Neural cell (in vitro differentiated cells): ENCODE measurements at regions not wholly inside any gene's neighbourhood (a gene's known extent, or its start where the extent isn't known, plus 50 kb on each side); places are given as distances from the start of the nearest gene placed in this dataset.

Source experiments
- H2AFZ ChIP-seq: fragments of 200-600, 300-800 bp; sonication (generic), shearing (Covaris generic); 2 replicates; pipeline ENCODE4 v1.6.0; 2014; ENCODE audit warnings: low read depth, mild to moderate bottlenecking, antibody characterized with exemption, low read length, moderate library complexity
- H3F3A ChIP-seq: fragments of 200-600 bp; shearing (Covaris generic); 2 replicates; pipeline ENCODE4 v1.6.1; 2016; ENCODE audit warnings: mild to moderate bottlenecking, moderate library complexity, mixed read lengths, antibody characterized with exemption, low read length; ENCODE audit not compliant: insufficient read depth, poor library complexity, severe bottlenecking
- H3K27ac ChIP-seq: fragments of 200-600, 300-800 bp; sonication (generic), shearing (Covaris generic); 2 replicates; pipeline ENCODE4 v1.5.1; 2014; ENCODE audit warnings: mild to moderate bottlenecking, low read length, moderate library complexity
- H3K27me3 ChIP-seq: fragments of 300-800, 200-600 bp; sonication (generic), shearing (Covaris generic); 2 replicates; pipeline ENCODE4 v1.6.0; 2014; ENCODE audit warnings: mild to moderate bottlenecking, low read depth, low read length, moderate library complexity; ENCODE audit not compliant: insufficient read depth
- H3K36me3 ChIP-seq: fragments of 300-800, 200-600 bp; sonication (generic), shearing (Covaris generic); 2 replicates; pipeline ENCODE4 v1.5.1; 2014; ENCODE audit warnings: mild to moderate bottlenecking, antibody characterized with exemption, low read length, moderate library complexity; ENCODE audit not compliant: insufficient read depth
- H3K4me2 ChIP-seq: fragments of 300-800, 200-600 bp; sonication (generic), shearing (Covaris generic); 2 replicates; pipeline ENCODE4 v1.6.0; 2014; ENCODE audit warnings: mild to moderate bottlenecking, low read length
- H3K4me3 ChIP-seq: fragments of 300-800, 200-600 bp; sonication (generic), shearing (Covaris generic); 2 replicates; pipeline ENCODE4 v1.5.1; 2014; ENCODE audit warnings: mild to moderate bottlenecking, low read length, moderate library complexity
- H3K79me2 ChIP-seq: fragments of 200-600 bp; shearing (Covaris generic); replicated peaks from 2 replicates; pipeline ENCODE4 v1.6.0; 2014; ENCODE audit warnings: mild to moderate bottlenecking, low read length, moderate library complexity; ENCODE audit not compliant: insufficient read depth
- H3K9ac ChIP-seq: fragments of 300-800, 200-600 bp; sonication (generic), shearing (Covaris generic); 2 replicates; pipeline ENCODE4 v1.6.1; 2016; ENCODE audit warnings: mild to moderate bottlenecking, low read length, mixed read lengths
- H3K9me2 ChIP-seq: fragments of 200-600 bp; shearing (Covaris generic); 2 replicates; pipeline ENCODE4 v1.6.1; 2016; ENCODE audit warnings: mild to moderate bottlenecking, low read length, mixed read lengths; ENCODE audit not compliant: insufficient read depth
- H3K9me3 ChIP-seq: fragments of 200-600, 300-800 bp; sonication (generic), shearing (Covaris generic); 2 replicates; pipeline ENCODE4 v1.6.1; 2016; ENCODE audit warnings: mild to moderate bottlenecking, mixed run types, low read length, moderate library complexity, mixed read lengths
- H4K20me1 ChIP-seq: fragments of 200-600 bp; shearing (Covaris generic); 2 replicates; pipeline ENCODE4 v1.6.1; 2016; ENCODE audit warnings: mild to moderate bottlenecking, mixed run types; ENCODE audit not compliant: insufficient read depth
- CTCF ChIP-seq: fragments of 450-650 bp; IDR thresholded peaks from 2 replicates; pipeline ENCODE4 v1.5.1; 2014; ENCODE audit warnings: antibody characterized with exemption, mild to moderate bottlenecking, moderate library complexity; ENCODE audit not compliant: poor library complexity, severe bottlenecking
- EP300 ChIP-seq: fragments of 450-650 bp; conservative IDR thresholded peaks from 2 replicates; pipeline ENCODE4 v1.6.1; 2014; ENCODE audit warnings: antibody characterized with exemption, mild to moderate bottlenecking, moderate library complexity; ENCODE audit not compliant: poor library complexity, severe bottlenecking
- EZH2 ChIP-seq: fragments of 200-600, 300-800 bp; shearing (Covaris generic), sonication (generic); IDR thresholded peaks from 2 replicates; pipeline ENCODE4 v1.6.1; 2014; ENCODE audit warnings: antibody characterized with exemption, low read length, borderline replicate concordance, mild to moderate bottlenecking; ENCODE audit not compliant: insufficient read depth, poor library complexity, severe bottlenecking
- MXI1 ChIP-seq: fragments of 450-650 bp; conservative IDR thresholded peaks from 2 replicates; pipeline ENCODE4 v1.6.1; 2014; ENCODE audit warnings: antibody characterized with exemption, mild to moderate bottlenecking; ENCODE audit not compliant: poor library complexity, severe bottlenecking
- POLR2AphosphoS5 ChIP-seq: IDR thresholded peaks from 2 replicates; pipeline ENCODE4 v1.6.1; 2012
- RAD21 ChIP-seq: fragments of 450-650 bp; conservative IDR thresholded peaks from 2 replicates; pipeline ENCODE4 v1.6.1; 2014; ENCODE audit warnings: antibody characterized with exemption, mild to moderate bottlenecking, moderate library complexity
- REST ChIP-seq: IDR thresholded peaks from 2 replicates; pipeline ENCODE4 v1.6.1; 2012; ENCODE audit warnings: borderline replicate concordance
- SMC3 ChIP-seq: fragments of 450-650 bp; conservative IDR thresholded peaks from 2 replicates; pipeline ENCODE4 v1.6.1; 2014; ENCODE audit warnings: antibody characterized with exemption, mild to moderate bottlenecking, moderate library complexity; ENCODE audit not compliant: poor library complexity
- TAF1 ChIP-seq: IDR thresholded peaks from 2 replicates; pipeline ENCODE4 v1.6.1; 2012; ENCODE audit warnings: low read depth

- H4K20me1 ChIP-seq, result no peaks in the 10 kb centered on the region
- H3K9me3 ChIP-seq, result no peaks in the 10 kb centered on the region
- TF ChIP-seq SMC3, result no peak
- no peak for TF ChIP-seq POLR2AphosphoS5
- no peak for TF ChIP-seq RAD21
- TF ChIP-seq MXI1, result no peak
- H3K79me2 ChIP-seq, result no peaks in the 10 kb centered on the region
- no peak overlapping the region for H3K4me2 ChIP-seq
- H3K36me3 ChIP-seq, result no peaks in the 10 kb centered on the region
- no peak overlapping the region for H3K27ac ChIP-seq
- no peaks in the 10 kb centered on the region for H3F3A ChIP-seq
- no peaks in the 10 kb centered on the region for H3K9me2 ChIP-seq
- H2AFZ ChIP-seq, result no peak overlapping the region
- no peak overlapping the region for H3K9ac ChIP-seq
- H3K4me3 ChIP-seq, result no peak overlapping the region
- no peaks in the 10 kb centered on the region for H3K27me3 ChIP-seq
Measured at GRCh38 chr5:4208537-4208936, 612.9 kb downstream of the IRX1 start.

GRCh38 chr5:4208996-4209395 lies 613.4 kb downstream of the IRX1 start:
- no peaks in the 10 kb centered on the region for H3K79me2 ChIP-seq
- no peaks in the 10 kb centered on the region for H3K27me3 ChIP-seq
- H3K27ac ChIP-seq, result no peak overlapping the region
- no peak for TF ChIP-seq EZH2
- no peak for TF ChIP-seq REST
- no peak for TF ChIP-seq TAF1
- TF ChIP-seq RAD21, result no peak
- TF ChIP-seq POLR2AphosphoS5, result no peak
- no peak for TF ChIP-seq SMC3
- H3F3A ChIP-seq, result no peaks in the 10 kb centered on the region
- H3K9me3 ChIP-seq, result no peaks in the 10 kb centered on the region
- H4K20me1 ChIP-seq, result no peaks in the 10 kb centered on the region
- H3K9me2 ChIP-seq, result no peaks in the 10 kb centered on the region
- no peak overlapping the region for H3K4me3 ChIP-seq
- H3K4me2 ChIP-seq, result no peak overlapping the region
- no peak overlapping the region for H2AFZ ChIP-seq
- no peaks in the 10 kb centered on the region for H3K36me3 ChIP-seq
- H3K9ac ChIP-seq, result no peak overlapping the region

GRCh38 chr5:4212071-4212739 lies 616.6 kb downstream of the IRX1 start:
- no peak for TF ChIP-seq RAD21
- no peak for TF ChIP-seq POLR2AphosphoS5
- no peak for TF ChIP-seq REST
- TF ChIP-seq EP300, result no peak
- no peak for TF ChIP-seq TAF1
- TF ChIP-seq MXI1, result no peak
- TF ChIP-seq CTCF, result no peak
- no peak for TF ChIP-seq SMC3
- no peak for TF ChIP-seq EZH2
- H3K4me3 ChIP-seq, result no peak overlapping the region
- no peaks in the 10 kb centered on the region for H3K9me3 ChIP-seq
- no peaks in the 10 kb centered on the region for H3K9me2 ChIP-seq
- no peaks in the 10 kb centered on the region for H3K27me3 ChIP-seq
- H4K20me1 ChIP-seq, result no peaks in the 10 kb centered on the region
- H3K27ac ChIP-seq, result no peak overlapping the region
- no peak overlapping the region for H2AFZ ChIP-seq
- H3K9ac ChIP-seq, result no peak overlapping the region
- no peaks in the 10 kb centered on the region for H3K36me3 ChIP-seq
- no peaks in the 10 kb centered on the region for H3K79me2 ChIP-seq
- no peaks in the 10 kb centered on the region for H3F3A ChIP-seq
- no peak overlapping the region for H3K4me2 ChIP-seq
